HEK293 (cell line): ENCODE measurements at regions not wholly inside any gene's neighbourhood (a gene's known extent, or its start where the extent isn't known, plus 50 kb on each side); places are given as distances from the start of the nearest gene placed in this dataset.

Experiments
- CTCF ChIA-PET: fragments of 350-600 bp; formaldehyde crosslinking; extraction: SDS; loops from one replicate; lab custom pipeline; 2021; ENCODE audit warnings: antibody characterized with exemption; lab: Yijun Ruan, JAX
- POLR2A ChIA-PET: fragments of 300-600 bp; formaldehyde crosslinking; extraction: SDS; loops from one replicate; lab custom pipeline; 2020; ENCODE audit warnings: antibody characterized with exemption, inconsistent platforms; lab: Yijun Ruan, JAX
- H3K27ac ChIP-seq: fragments of 200-500 bp; sonication (Bioruptor generic); 2 replicates; pipeline ENCODE4 v1.5.1; 2014; ENCODE audit warnings: low read depth, low read length, control low read depth, inconsistent platforms; ENCODE audit errors: extremely low read depth
- H3K36me3 ChIP-seq, 2 experiments: fragments of 200-500 bp in 1 of 2; sonication (Bioruptor generic) in 1 of 2; 1 replicate in 1 of 2; 2 replicates in 1 of 2; pipeline ENCODE4 v1.5.1; 2014 to 2017; ENCODE audit warnings: inconsistent platforms in 2 of 2, low read length in 2 of 2; ENCODE audit not compliant: control insufficient read depth in 2 of 2, insufficient read depth in 1 of 2
- H3K4me1 ChIP-seq: fragments of 200-500 bp; sonication (Bioruptor generic); 2 replicates; pipeline ENCODE4 v1.5.1; 2014; ENCODE audit warnings: mild to moderate bottlenecking, low read length, inconsistent platforms; ENCODE audit not compliant: control insufficient read depth, insufficient read depth
- H3K4me3 ChIP-seq: 2 replicates; pipeline ENCODE4 v1.5.1; 2011; ENCODE audit warnings: low read depth, mild to moderate bottlenecking, control low read depth, low read length, moderate library complexity
- H3K9me3 ChIP-seq: fragments of 200-500 bp; sonication (Bioruptor generic); 2 replicates; pipeline ENCODE4 v1.5.1; 2014; ENCODE audit warnings: low read depth, low read length, inconsistent platforms; ENCODE audit not compliant: control insufficient read depth, insufficient read depth
- GFI1B ChIP-seq: fragments of 450-650 bp; formaldehyde crosslinking; IDR thresholded peaks from 2 replicates; pipeline ENCODE4 v1.5.1; 2016; ENCODE audit warnings: missing biosample characterization, missing genetic modification characterization
- SCRT2 ChIP-seq: fragments of 450-650 bp; formaldehyde crosslinking; IDR thresholded peaks from 2 replicates; pipeline ENCODE4 v1.5.1; 2016; ENCODE audit warnings: missing biosample characterization, missing genetic modification characterization
- ZBTB17 ChIP-seq: fragments of 450-650 bp; formaldehyde crosslinking; IDR thresholded peaks from 2 replicates; pipeline ENCODE4 v1.5.1; 2016; ENCODE audit warnings: missing biosample characterization, missing genetic modification characterization
- ZNF114 ChIP-seq: fragments of 450-650 bp; formaldehyde crosslinking; IDR thresholded peaks from 2 replicates; pipeline ENCODE4 v1.5.0; 2017; ENCODE audit warnings: missing biosample characterization, missing genetic modification characterization
- ZNF132 ChIP-seq: fragments of 450-650 bp; formaldehyde crosslinking; IDR thresholded peaks from 2 replicates; pipeline ENCODE4 v1.5.1; 2017; ENCODE audit warnings: missing biosample characterization, missing genetic modification characterization, borderline replicate concordance
- ZNF16 ChIP-seq: fragments of 450-650 bp; formaldehyde crosslinking; IDR thresholded peaks from 2 replicates; pipeline ENCODE4 v1.5.1; 2016; ENCODE audit warnings: low read depth, missing biosample characterization, missing genetic modification characterization
- ZNF211 ChIP-seq: fragments of 450-650 bp; formaldehyde crosslinking; IDR thresholded peaks from 2 replicates; pipeline ENCODE4 v1.5.1; 2016; ENCODE audit warnings: low read depth, missing biosample characterization, missing genetic modification characterization
- ZNF274 ChIP-seq, 2 experiments: fragments of 200-500 bp in 1 of 2; fragments of 450-650 bp in 1 of 2; sonication (Bioruptor generic) in 1 of 2; formaldehyde crosslinking in 1 of 2; IDR thresholded peaks; 2 replicates each; pipeline versions ENCODE4 v1.5.1 to v1.6.1; 2014 to 2016; ENCODE audit warnings: borderline replicate concordance in 1 of 2, inconsistent platforms in 1 of 2, low read length in 1 of 2, missing biosample characterization in 1 of 2, missing genetic modification characterization in 1 of 2
- ZNF354C ChIP-seq: fragments of 450-650 bp; formaldehyde crosslinking; IDR thresholded peaks from 2 replicates; pipeline ENCODE4 v1.5.1; 2016; ENCODE audit warnings: missing biosample characterization, missing genetic modification characterization, low read depth, borderline replicate concordance
- ZNF366 ChIP-seq: fragments of 450-650 bp; formaldehyde crosslinking; conservative IDR thresholded peaks from 2 replicates; pipeline ENCODE4 v1.5.1; 2016; ENCODE audit warnings: missing biosample characterization, missing genetic modification characterization
- ZNF394 ChIP-seq: fragments of 450-650 bp; formaldehyde crosslinking; IDR thresholded peaks from 2 replicates; pipeline ENCODE4 v1.5.1; 2016; ENCODE audit warnings: missing biosample characterization, missing genetic modification characterization, mild to moderate bottlenecking, moderate library complexity, borderline replicate concordance
- ZNF433 ChIP-seq: fragments of 450-650 bp; formaldehyde crosslinking; IDR thresholded peaks from 2 replicates; pipeline ENCODE4 v1.5.1; 2016; ENCODE audit warnings: missing biosample characterization, missing genetic modification characterization, low read depth
- ZNF488 ChIP-seq: fragments of 450-650 bp; formaldehyde crosslinking; IDR thresholded peaks from 2 replicates; pipeline ENCODE4 v1.5.1; 2016; ENCODE audit warnings: missing biosample characterization, missing genetic modification characterization
- ZNF621 ChIP-seq: fragments of 450-650 bp; formaldehyde crosslinking; IDR thresholded peaks from 2 replicates; pipeline ENCODE4 v1.5.1; 2017; ENCODE audit warnings: missing biosample characterization, missing genetic modification characterization
- ZNF785 ChIP-seq: fragments of 450-650 bp; formaldehyde crosslinking; IDR thresholded peaks from 2 replicates; pipeline ENCODE4 v1.5.1; 2016; ENCODE audit warnings: missing biosample characterization, missing genetic modification characterization
- TF ChIP-seq, protein P1 (sequence below): fragments of 450-650 bp; formaldehyde crosslinking; IDR thresholded peaks from 2 replicates; pipeline ENCODE4 v1.5.1; 2016; ENCODE audit warnings: missing biosample characterization, missing genetic modification characterization
- TF ChIP-seq, protein P2 (sequence below): fragments of 450-650 bp; formaldehyde crosslinking; IDR thresholded peaks from 2 replicates; pipeline ENCODE4 v1.5.1; 2016; ENCODE audit warnings: missing biosample characterization, missing genetic modification characterization
- TF ChIP-seq, protein P3 (sequence below): fragments of 450-650 bp; formaldehyde crosslinking; IDR thresholded peaks from 2 replicates; pipeline ENCODE4 v1.5.1; 2017; ENCODE audit warnings: missing biosample characterization, missing genetic modification characterization

- TF ChIP-seq, protein P1, sequence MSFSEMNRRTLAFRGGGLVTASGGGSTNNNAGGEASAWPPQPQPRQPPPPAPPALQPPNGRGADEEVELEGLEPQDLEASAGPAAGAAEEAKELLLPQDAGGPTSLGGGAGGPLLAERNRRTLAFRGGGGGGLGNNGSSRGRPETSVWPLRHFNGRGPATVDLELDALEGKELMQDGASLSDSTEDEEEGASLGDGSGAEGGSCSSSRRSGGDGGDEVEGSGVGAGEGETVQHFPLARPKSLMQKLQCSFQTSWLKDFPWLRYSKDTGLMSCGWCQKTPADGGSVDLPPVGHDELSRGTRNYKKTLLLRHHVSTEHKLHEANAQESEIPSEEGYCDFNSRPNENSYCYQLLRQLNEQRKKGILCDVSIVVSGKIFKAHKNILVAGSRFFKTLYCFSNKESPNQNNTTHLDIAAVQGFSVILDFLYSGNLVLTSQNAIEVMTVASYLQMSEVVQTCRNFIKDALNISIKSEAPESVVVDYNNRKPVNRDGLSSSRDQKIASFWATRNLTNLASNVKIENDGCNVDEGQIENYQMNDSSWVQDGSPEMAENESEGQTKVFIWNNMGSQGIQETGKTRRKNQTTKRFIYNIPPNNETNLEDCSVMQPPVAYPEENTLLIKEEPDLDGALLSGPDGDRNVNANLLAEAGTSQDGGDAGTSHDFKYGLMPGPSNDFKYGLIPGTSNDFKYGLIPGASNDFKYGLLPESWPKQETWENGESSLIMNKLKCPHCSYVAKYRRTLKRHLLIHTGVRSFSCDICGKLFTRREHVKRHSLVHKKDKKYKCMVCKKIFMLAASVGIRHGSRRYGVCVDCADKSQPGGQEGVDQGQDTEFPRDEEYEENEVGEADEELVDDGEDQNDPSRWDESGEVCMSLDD: no peak
Observed at GRCh38 chr2:38230756-38231155, 146.3 kb downstream of the ATL2 start (continued).

DNA sequence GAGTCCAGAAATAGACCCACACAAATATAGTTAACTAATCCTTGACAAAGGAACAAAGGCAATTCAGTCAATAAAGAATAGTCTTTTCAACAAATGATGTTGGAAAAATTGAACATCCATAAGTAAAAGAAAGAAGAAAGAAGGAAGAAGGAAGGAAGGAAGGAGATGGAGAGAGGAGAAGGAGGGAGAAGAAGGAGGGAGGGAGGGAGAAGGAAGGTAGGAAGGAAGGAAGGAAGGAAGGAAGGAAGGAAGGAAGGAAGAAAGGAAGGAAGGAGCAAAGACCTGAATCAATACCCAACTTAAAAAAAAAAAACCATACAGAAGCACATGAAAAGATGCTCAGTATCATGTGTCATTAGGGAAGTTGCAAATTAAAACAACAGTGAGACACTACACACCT, 148.3 kb downstream of the ATL2 start:
- H3K9me3 ChIP-seq: no peaks in the 10 kb centered on the region
- CTCF ChIA-PET: no interaction called here
- POLR2A ChIA-PET: no interaction called here

GRCh38 chr2:38224821-38225437, 149.0 kb upstream of the CYP1B1 start:
- CTCF ChIA-PET: no interaction called here
- H3K36me3 ChIP-seq: no peaks in the 10 kb centered on the region
- TF ChIP-seq ZNF433: no peak
- TF ChIP-seq, protein P2, sequence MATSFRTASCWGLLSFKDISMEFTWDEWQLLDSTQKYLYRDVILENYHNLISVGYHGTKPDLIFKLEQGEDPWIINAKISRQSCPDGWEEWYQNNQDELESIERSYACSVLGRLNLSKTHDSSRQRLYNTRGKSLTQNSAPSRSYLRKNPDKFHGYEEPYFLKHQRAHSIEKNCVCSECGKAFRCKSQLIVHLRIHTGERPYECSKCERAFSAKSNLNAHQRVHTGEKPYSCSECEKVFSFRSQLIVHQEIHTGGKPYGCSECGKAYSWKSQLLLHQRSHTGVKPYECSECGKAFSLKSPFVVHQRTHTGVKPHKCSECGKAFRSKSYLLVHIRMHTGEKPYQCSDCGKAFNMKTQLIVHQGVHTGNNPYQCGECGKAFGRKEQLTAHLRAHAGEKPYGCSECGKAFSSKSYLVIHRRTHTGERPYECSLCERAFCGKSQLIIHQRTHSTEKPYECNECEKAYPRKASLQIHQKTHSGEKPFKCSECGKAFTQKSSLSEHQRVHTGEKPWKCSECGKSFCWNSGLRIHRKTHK (tag by site-specific recombination): no peak
- no peak for TF ChIP-seq ZNF488
- TF ChIP-seq ZNF274 (IDR thresholded peaks at IDR 0.05; ENCODE audit: low read length): no peak
- no peak for TF ChIP-seq ZNF274 (tag by site-specific recombination; IDR thresholded peaks at IDR 0.05; ENCODE audit: borderline replicate concordance)
- no peak for TF ChIP-seq ZNF16 (tag by site-specific recombination)
- TF ChIP-seq, protein P3, sequence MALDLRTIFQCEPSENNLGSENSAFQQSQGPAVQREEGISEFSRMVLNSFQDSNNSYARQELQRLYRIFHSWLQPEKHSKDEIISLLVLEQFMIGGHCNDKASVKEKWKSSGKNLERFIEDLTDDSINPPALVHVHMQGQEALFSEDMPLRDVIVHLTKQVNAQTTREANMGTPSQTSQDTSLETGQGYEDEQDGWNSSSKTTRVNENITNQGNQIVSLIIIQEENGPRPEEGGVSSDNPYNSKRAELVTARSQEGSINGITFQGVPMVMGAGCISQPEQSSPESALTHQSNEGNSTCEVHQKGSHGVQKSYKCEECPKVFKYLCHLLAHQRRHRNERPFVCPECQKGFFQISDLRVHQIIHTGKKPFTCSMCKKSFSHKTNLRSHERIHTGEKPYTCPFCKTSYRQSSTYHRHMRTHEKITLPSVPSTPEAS (tag by site-specific recombination): no peak
- TF ChIP-seq ZNF132 (tag by site-specific recombination): no peak
- TF ChIP-seq ZNF114: no peak
- TF ChIP-seq ZBTB17: no peak
- TF ChIP-seq ZNF785 (tag by site-specific recombination): no peak
- no peak for TF ChIP-seq ZNF621 (tag by site-specific recombination)
- no peak for TF ChIP-seq ZNF394 (tag by site-specific recombination)
- no peak for TF ChIP-seq SCRT2 (tag by site-specific recombination)
- no peak for TF ChIP-seq ZNF354C
- TF ChIP-seq ZNF211: no peak
- H3K4me1 ChIP-seq: no peaks in the 10 kb centered on the region
- H3K9me3 ChIP-seq: no peaks in the 10 kb centered on the region
- POLR2A ChIA-PET: no interaction called here
- H3K27ac ChIP-seq: no peak overlapping the region
- no peak overlapping the region for H3K4me3 ChIP-seq

More for the DNA sequence above, 148.3 kb downstream of the ATL2 start:
- H3K4me3 ChIP-seq: no peak overlapping the region
- no peaks in the 10 kb centered on the region for H3K36me3 ChIP-seq
- H3K4me1 ChIP-seq: no peaks in the 10 kb centered on the region; the same call in 1 of the 2 replicates
- H3K27ac ChIP-seq: no peak overlapping the region
- TF ChIP-seq GFI1B (tag by site-specific recombination): no peak
- peak; percentile 79 for TF ChIP-seq ZNF366 (tag by site-specific recombination)
